ENCODE measurements at regions not wholly inside any gene's neighbourhood (a gene's known extent, or its start where the extent isn't known, plus 50 kb on each side); places are given as distances from the start of the nearest gene placed in this dataset.

DNA sequence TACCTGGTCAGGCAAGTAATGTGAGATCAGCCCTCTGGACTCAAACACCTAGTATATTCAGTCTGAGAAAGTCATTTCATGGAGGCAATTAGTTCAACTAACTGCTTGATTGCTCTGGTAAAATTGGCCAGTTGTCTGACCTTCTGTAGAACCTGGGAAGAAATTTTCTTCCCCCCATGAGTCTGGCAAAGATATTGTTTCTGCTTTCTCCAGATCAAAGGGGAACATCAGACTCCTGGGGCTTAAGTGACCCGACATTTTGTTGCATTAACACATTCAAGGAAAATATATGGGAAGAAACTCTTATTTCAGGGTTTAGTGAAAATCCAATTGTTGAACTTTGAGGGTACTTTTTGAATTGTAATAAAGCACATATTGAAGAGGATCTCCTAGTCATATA lies 375.1 kb downstream of the SUCLG1 start:
- TF ChIP-seq NFIC (IDR thresholded peaks at IDR 0.05) (peak; percentile 77), RAD21 (IDR thresholded peaks at IDR 0.05; ENCODE audit: low read depth) (no peak), TCF12 (IDR thresholded peaks at IDR 0.05; ENCODE audit: low read depth) (peak; percentile 50; the same call in 1 of the 2 replicates), FOXM1 (IDR thresholded peaks at IDR 0.05; ENCODE audit: borderline replicate concordance, low read depth) (0 out of 2 replicates have a peak, but pooled peaks have one; percentile 26), EP300 (IDR thresholded peaks at IDR 0.05; ENCODE audit: borderline replicate concordance) (peak; percentile 67), ZBTB7A (IDR thresholded peaks at IDR 0.05; ENCODE audit: low read depth) (no peak), CREB1 (IDR thresholded peaks at IDR 0.05; ENCODE audit: low read depth) (no peak), TEAD4 (IDR thresholded peaks at IDR 0.05) (peak; percentile 17; the same call in 1 of the 2 replicates)
- TF ChIP-seq, protein P1, sequence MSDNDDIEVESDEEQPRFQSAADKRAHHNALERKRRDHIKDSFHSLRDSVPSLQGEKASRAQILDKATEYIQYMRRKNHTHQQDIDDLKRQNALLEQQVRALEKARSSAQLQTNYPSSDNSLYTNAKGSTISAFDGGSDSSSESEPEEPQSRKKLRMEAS (IDR thresholded peaks at IDR 0.05) = no peak

GRCh38 chr2:84078471-84078870 lies 380.6 kb downstream of the SUCLG1 start:
- TF ChIP-seq NFIC (IDR thresholded peaks at IDR 0.05) (no peak), TCF12 (IDR thresholded peaks at IDR 0.05; ENCODE audit: low read depth) (no peak), TEAD4 (IDR thresholded peaks at IDR 0.05) (no peak), YY1 (IDR thresholded peaks at IDR 0.05; ENCODE audit: low read depth) (no peak), CEBPB (IDR thresholded peaks at IDR 0.05) (no peak), EP300 (IDR thresholded peaks at IDR 0.05; ENCODE audit: borderline replicate concordance) (no peak), FOXM1 (IDR thresholded peaks at IDR 0.05; ENCODE audit: borderline replicate concordance, low read depth) (no peak), RAD21 (IDR thresholded peaks at IDR 0.05; ENCODE audit: low read depth) (no peak), CREB1 (IDR thresholded peaks at IDR 0.05; ENCODE audit: low read depth) (no peak), TAF1 (IDR thresholded peaks at IDR 0.05; ENCODE audit: low read depth) (no peak), ZBTB7A (IDR thresholded peaks at IDR 0.05; ENCODE audit: low read depth) (no peak), EGR1 (IDR thresholded peaks at IDR 0.05) (no peak)
- TF ChIP-seq, protein P2, sequence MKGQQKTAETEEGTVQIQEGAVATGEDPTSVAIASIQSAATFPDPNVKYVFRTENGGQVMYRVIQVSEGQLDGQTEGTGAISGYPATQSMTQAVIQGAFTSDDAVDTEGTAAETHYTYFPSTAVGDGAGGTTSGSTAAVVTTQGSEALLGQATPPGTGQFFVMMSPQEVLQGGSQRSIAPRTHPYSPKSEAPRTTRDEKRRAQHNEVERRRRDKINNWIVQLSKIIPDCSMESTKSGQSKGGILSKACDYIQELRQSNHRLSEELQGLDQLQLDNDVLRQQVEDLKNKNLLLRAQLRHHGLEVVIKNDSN (IDR thresholded peaks at IDR 0.05) = no peak
- TF ChIP-seq, protein P1 (IDR thresholded peaks at IDR 0.05) = no peak

DNA sequence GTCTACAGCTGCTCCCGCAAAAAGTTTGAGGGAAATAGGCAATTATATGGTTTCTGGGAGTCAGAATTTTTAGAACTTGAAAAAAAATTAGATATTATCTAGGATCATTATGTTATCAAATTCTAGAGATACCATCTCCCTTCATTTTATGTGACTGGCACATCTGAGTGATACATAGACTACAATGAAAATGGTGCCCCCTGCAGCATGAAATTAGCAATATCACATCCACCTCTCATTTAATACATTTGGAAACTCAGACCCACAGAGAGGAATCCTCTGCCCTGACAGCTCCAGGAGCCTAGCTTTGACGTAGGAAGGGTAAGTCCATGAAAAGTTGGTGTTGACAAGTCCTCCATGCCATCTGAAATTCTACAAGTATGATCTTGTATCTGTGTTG lies 381.6 kb downstream of the SUCLG1 start:
- TF ChIP-seq, protein P1 (IDR thresholded peaks at IDR 0.05) = no peak
- TF ChIP-seq TEAD4 (IDR thresholded peaks at IDR 0.05) (no peak), RAD21 (IDR thresholded peaks at IDR 0.05; ENCODE audit: low read depth) (peak; percentile 54), TCF12 (IDR thresholded peaks at IDR 0.05; ENCODE audit: low read depth) (no peak)

GRCh38 chr2:84071050-84071449 lies 388.0 kb downstream of the SUCLG1 start:
- TF ChIP-seq CEBPB (IDR thresholded peaks at IDR 0.05) (no peak), TAF1 (IDR thresholded peaks at IDR 0.05; ENCODE audit: low read depth) (no peak), REST (IDR thresholded peaks at IDR 0.05; ENCODE audit: low read depth) (no peak), NFIC (IDR thresholded peaks at IDR 0.05) (no peak), EP300 (IDR thresholded peaks at IDR 0.05; ENCODE audit: borderline replicate concordance) (no peak), TCF12 (IDR thresholded peaks at IDR 0.05; ENCODE audit: low read depth) (no peak), TEAD4 (IDR thresholded peaks at IDR 0.05) (no peak), RAD21 (IDR thresholded peaks at IDR 0.05; ENCODE audit: low read depth) (no peak), YY1 (IDR thresholded peaks at IDR 0.05; ENCODE audit: low read depth) (no peak), FOXM1 (IDR thresholded peaks at IDR 0.05; ENCODE audit: borderline replicate concordance, low read depth) (no peak), ZBTB7A (IDR thresholded peaks at IDR 0.05; ENCODE audit: low read depth) (no peak), CREB1 (IDR thresholded peaks at IDR 0.05; ENCODE audit: low read depth) (no peak), EGR1 (IDR thresholded peaks at IDR 0.05) (no peak)
- TF ChIP-seq, protein P2 (IDR thresholded peaks at IDR 0.05) = no peak
- TF ChIP-seq, protein P1 (IDR thresholded peaks at IDR 0.05) = no peak

DNA sequence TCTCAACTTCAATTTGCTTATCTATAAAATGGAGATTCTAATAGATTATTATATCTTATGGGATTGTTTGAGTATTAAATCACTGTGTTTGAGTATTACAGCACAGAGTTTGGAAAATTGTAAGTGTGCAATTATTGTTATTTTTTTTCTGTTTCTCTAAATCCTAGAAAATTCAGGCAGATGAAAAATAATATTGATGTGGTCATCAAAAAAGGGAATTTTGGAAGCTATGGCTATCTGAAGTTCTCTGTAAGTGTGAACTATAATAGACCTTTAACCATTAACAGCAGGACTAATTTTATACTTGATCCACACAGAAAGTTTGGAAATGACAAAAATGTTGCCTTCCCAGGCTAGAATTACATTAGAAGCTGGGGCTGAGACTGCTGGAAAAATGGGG lies 393.2 kb downstream of the SUCLG1 start:
- no peak for TF ChIP-seq NFIC (IDR thresholded peaks at IDR 0.05)
- no peak for TF ChIP-seq TEAD4 (IDR thresholded peaks at IDR 0.05)
- no peak for TF ChIP-seq EGR1 (IDR thresholded peaks at IDR 0.05)
- TF ChIP-seq CREB1 (IDR thresholded peaks at IDR 0.05; ENCODE audit: low read depth) = no peak
- no peak for TF ChIP-seq ZBTB7A (IDR thresholded peaks at IDR 0.05; ENCODE audit: low read depth)

DNA sequence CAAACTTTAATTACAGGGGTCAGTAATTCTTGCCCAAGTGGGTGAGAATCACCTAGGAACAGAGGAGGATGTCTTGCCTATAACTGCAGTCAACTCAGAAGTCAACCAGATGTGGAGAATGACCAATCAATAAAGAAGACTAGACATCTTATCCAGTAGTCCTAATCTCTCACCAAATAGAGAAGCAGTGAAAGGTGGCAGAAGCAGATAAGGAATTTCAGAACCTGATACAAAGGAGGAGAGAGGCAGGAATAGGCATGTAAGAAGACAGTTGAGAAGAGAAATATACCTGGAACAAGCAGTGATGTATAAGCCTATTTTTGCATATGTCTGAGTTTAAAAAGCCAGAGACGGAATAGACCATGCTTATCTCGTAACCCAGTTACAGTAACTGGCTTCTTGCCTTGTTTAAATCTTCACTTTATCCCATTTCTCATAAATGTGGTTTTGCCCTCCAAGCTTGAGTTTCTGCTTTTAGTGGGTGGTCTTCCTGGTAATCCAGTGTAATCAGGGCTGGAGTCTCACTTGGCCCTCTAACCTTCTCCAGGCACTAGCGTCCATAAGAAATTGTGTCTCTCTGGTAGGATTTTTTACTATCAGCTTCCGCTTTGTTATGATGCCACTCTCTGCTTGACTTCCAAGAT lies 401.0 kb downstream of the SUCLG1 start:
- TF ChIP-seq EGR1 (IDR thresholded peaks at IDR 0.05) = no peak
- no peak for TF ChIP-seq ZBTB7A (IDR thresholded peaks at IDR 0.05; ENCODE audit: low read depth)
- TF ChIP-seq NFIC (IDR thresholded peaks at IDR 0.05) = no peak
- TF ChIP-seq REST (IDR thresholded peaks at IDR 0.05; ENCODE audit: low read depth) = no peak
- no peak for TF ChIP-seq TAF1 (IDR thresholded peaks at IDR 0.05; ENCODE audit: low read depth)
- TF ChIP-seq, protein P1 (IDR thresholded peaks at IDR 0.05) = no peak
- no peak for TF ChIP-seq TCF12 (IDR thresholded peaks at IDR 0.05; ENCODE audit: low read depth)
- no peak for TF ChIP-seq TEAD4 (IDR thresholded peaks at IDR 0.05)
- no peak for TF ChIP-seq YY1 (IDR thresholded peaks at IDR 0.05; ENCODE audit: low read depth)
- no peak for TF ChIP-seq CREB1 (IDR thresholded peaks at IDR 0.05; ENCODE audit: low read depth)
- no peak for TF ChIP-seq RAD21 (IDR thresholded peaks at IDR 0.05; ENCODE audit: low read depth)
- TF ChIP-seq CEBPB (IDR thresholded peaks at IDR 0.05) = no peak
